Left ventricle myocardium superior (tissue), 1 donor: ENCODE measurements at regions not wholly inside any gene's neighbourhood (a gene's known extent, or its start where the extent isn't known, plus 50 kb on each side); places are given as distances from the start of the nearest gene placed in this dataset.

Experiments used
- ATAC-seq: fragments of 200-7000 bp; cut with Tn5 transposase; one replicate; pipeline ENCODE4 v1.9.1; 2020; ENCODE audit warnings: mild to moderate bottlenecking, moderate library complexity
- DNase-seq: peaks from one replicate; pipeline ENCODE4 v3.0.0-alpha.2; 2020
- intact Hi-C: fragments of 100-400 bp; cut with micrococcal nuclease; formaldehyde crosslinking; loops from one replicate; pipeline ENCODE4 v1.11.0; 2022
- donor health status: DM: no; HTN: yes; CAD: no; lungs with severe emphysema.

- DNase-seq (no peak), ATAC-seq (no peak)
- intact Hi-C loops: no loop called here
Measured at GRCh38 chr4:14064984-14065383, 437.5 kb upstream of the BOD1L1 start.

- DNase-seq: no peak
- no peak for ATAC-seq
- intact Hi-C loops: no loop called here
Measured at GRCh38 chr4:14065406-14065805, 437.9 kb upstream of the BOD1L1 start.

DNA sequence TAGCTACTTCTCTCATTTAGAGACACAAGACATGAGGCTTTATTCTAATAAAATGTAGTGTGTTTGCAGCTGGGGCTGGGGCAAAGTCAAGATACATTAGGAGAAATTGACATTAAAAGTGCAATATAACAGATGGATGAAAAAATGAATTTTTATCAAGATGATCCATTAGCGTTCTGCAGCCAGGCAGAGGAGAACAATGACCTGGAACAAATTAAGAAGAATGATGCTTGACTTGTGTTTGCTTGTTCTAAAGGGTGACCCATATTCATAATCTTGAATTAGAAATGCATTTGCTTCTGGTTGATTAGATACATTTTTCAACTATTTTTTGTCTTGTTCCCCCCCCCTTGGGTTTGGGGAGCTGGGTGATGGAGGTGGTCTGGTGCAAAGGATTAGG is 439.5 kb upstream of the BOD1L1 start:
- DNase-seq (no peak), ATAC-seq (no peak)
- intact Hi-C loops: no loop called here

DNA sequence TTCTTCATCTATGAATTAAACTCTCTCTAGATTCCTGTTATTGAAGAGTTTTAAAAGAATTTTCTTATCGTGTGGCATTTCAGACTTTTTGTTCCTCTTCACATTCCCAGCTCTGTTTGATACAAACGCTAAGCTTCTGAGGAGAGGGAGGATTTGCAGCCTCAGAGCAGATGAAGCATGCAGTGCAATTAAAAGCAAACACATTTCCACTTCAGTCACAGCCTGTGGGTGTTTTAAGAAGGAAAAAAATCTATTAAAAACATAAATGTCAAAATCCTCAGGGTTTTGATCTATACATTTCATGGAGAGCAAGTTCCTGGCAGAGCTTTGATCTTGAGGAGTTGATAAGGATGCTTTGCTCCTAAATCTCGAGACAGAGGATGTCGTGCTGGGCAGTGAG is 442.4 kb upstream of the BOD1L1 start:
- ATAC-seq (no peak), DNase-seq (no peak)
- intact Hi-C loops: no loop called here

- no peak for DNase-seq
- intact Hi-C loops: no loop called here
- no peak for ATAC-seq
Measured at GRCh38 chr4:14070289-14070880, 442.9 kb upstream of the BOD1L1 start.

GRCh38 chr4:14072506-14072905 is 445.0 kb upstream of the BOD1L1 start:
- intact Hi-C loops: no loop called here
- no peak for DNase-seq
- ATAC-seq: no peak

DNA sequence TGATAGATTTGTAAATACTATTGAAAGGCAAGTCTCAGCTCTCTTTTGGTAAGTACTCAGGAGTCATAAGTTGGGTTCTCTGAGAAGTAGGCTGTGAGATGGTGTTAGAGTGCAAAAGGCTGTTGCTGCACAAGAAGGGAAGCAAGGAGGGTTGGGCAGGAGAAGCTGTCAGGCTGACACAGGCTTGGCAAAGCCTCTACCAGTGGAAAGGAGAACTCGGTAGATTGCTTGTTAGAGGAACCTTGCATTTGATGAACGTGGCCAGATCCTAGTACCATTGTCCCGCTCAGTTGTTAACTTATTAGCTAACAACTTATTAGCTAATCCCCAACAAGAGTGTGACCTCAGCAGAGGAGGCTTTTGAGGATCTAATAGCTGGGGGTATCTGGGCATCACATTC is 449.3 kb upstream of the BOD1L1 start:
- intact Hi-C loops: no loop called here
- ATAC-seq (no peak), DNase-seq (no peak)

DNA sequence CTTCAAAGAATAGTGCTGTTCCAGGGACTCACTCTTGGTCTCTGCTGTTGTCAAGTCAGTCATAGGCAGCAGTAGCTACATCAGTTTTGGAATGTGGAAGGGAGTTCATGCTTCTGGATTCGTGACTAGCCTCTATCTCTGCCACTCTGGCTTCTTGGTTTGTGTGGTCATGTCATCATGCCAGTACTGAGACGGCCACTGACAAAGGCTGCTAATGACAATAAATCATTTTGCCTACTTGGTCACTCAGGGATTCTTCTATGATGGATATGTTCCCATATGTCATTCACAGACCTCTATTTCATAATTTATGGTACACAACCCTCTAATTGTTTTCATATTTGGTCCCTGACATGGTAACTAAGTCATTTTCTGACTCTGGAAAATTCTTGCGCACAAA is 450.8 kb upstream of the BOD1L1 start:
- intact Hi-C loops: no loop called here
- ATAC-seq (no peak), DNase-seq (no peak)

DNA sequence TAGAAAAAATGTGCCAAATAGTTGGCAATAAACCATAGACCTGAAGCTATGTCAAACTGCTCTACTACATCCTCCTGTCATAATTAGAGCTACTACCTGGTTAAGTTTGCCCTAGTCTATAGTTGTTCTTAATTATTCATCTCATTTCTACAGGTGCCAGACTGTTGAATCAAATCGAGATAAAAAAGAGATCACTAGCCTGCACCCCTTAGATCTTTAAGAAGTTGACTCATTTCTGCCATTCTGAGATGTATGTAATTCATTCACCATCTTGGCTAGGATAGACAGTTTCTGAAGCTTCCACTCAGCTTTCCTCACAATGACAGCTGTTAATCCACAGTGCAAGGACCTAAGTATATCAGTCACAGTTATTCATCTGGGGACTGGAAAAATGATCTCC is 452.1 kb upstream of the BOD1L1 start:
- no peak for DNase-seq
- ATAC-seq: no peak
- intact Hi-C loops: no loop called here

- DNase-seq: no peak
- intact Hi-C loops: no loop called here
- no peak for ATAC-seq
Measured at GRCh38 chr4:14083150-14083549, 455.6 kb upstream of the BOD1L1 start.

- intact Hi-C loops: no loop called here
- no peak for ATAC-seq
- no peak for DNase-seq
Measured at GRCh38 chr4:14084598-14084997, 457.1 kb upstream of the BOD1L1 start.

- ATAC-seq: no peak
- DNase-seq: no peak
- intact Hi-C loops: no loop called here
Measured at GRCh38 chr4:14087459-14087858, 459.9 kb upstream of the BOD1L1 start.

DNA sequence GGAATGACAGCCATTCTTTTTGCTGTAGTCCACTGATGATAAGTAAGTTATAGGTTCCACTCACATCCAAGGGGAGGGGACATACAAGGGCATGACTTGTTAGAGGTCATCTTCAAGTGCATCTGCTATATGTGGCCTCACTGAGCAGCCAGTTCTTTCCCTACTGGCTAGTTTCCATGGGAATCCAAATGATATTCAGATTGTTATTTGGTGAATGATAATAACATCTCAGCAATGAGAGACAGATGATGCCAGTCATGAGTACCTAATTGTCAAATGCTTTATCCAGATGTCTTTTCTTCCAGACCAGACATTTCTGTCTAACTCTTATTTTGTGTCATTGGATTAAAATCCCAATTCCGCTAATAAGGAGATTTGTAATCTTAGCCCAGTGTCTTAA is 460.4 kb upstream of the BOD1L1 start:
- ATAC-seq (no peak), DNase-seq (no peak)
- intact Hi-C loops: no loop called here

- DNase-seq: no peak
- intact Hi-C loops: no loop called here
- ATAC-seq: no peak
Measured at GRCh38 chr4:14091531-14091930, 464.0 kb upstream of the BOD1L1 start.

- ATAC-seq (no peak), DNase-seq (no peak)
- intact Hi-C loops: no loop called here
Measured at GRCh38 chr4:14091966-14092365, 464.4 kb upstream of the BOD1L1 start.

DNA sequence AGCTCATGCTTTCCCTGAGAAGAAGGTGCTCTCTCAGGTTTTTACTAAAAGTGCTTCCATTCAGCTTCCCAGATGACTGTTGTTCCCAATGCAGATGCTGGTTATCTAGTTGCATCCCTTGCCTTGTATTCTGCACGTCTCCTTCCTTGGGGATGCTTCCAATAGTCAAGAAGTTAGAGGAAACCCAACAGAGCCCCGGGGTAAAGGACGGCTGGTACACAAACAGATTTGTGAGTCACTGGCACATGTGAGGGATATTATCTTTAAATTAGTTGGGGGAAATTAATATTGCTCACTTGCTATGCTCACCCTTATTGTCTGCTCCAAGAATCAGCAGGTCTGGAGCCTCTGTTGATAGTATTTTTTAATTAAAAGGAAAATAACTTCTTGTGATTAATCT is 465.2 kb upstream of the BOD1L1 start:
- ATAC-seq (no peak), DNase-seq (no peak)
- intact Hi-C loops: no loop called here

DNA sequence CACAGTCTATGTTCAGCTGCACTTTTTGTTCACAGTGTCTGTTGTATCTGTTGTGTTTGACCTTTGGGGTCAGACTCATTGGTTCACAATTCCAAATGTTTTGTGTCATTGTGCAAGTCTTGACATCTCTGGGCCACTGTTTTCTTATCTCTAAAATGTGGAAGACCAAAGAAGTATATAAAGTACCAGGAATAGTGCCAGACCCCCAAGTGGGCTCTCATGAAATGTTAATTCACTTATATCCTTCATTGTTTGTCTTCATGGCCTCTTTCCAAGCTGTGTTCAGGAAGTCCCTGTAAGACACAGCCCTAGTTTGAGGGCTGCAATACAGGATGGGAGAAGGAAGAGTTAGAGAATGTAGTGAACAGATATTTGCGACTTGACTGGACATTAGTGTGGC is 468.3 kb upstream of the BOD1L1 start:
- DNase-seq (no peak), ATAC-seq (no peak)
- intact Hi-C loops: no loop called here

DNA sequence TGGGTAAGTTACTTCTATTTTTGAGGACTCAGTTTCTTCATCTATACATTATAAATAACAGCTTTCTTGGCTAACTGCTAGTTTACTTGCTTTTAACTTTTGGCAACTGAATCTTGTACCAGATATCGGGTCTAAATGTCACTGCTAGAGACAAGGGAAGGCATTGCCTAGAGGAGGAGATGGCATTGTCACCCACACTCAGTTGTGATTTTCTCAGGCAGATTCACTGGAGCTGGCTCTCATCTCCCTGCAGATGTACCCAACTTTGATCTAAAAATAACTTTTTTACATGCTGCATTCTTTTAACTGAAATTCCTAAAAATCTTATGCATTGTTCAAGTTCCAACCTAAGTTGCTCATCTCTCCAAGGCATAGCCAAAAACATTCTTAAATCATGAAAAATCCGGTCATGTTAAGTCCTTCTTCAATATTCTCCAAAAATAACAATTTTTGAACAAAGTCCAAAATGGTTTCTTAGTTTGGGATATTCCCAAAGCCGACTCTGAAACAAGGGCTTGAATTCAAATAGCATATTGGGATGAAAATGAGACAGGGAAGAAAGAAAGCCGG is 469.0 kb upstream of the BOD1L1 start:
- DNase-seq: no peak
- ATAC-seq: no peak
- intact Hi-C loops: no loop called here

- no peak for DNase-seq
- no peak for ATAC-seq
- intact Hi-C loops: no loop called here
Measured at GRCh38 chr4:14100349-14100748, 472.8 kb upstream of the BOD1L1 start.

GRCh38 chr4:14110407-14110806 is 482.9 kb upstream of the BOD1L1 start:
- intact Hi-C loops: no loop called here

GRCh38 chr4:14111730-14112181 is 484.2 kb upstream of the BOD1L1 start:
- DNase-seq: no peak
- ATAC-seq: no peak
- intact Hi-C loops: no loop called here

More at GRCh38 chr4:14110407-14110806, 482.9 kb upstream of the BOD1L1 start:
- no peak for DNase-seq
- ATAC-seq: no peak

DNA sequence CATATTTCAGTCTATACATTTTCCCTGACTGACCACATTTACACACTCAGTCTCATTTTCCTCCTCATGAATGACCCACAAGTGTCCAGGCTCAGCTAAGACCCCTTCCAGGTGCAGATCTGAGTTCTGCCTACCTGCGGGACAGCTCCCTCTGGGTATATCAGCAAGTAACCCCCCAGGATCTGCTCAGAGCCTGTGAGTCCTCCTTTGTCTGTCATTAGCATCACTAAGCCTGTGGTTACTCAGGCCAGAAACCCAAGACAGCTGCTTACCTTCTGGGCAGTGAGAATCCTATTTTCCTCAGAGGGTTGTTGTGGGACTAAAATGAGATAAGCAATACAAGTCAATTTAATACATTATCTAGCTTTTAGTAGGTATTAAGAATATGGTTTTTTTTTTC is 487.6 kb upstream of the BOD1L1 start:
- intact Hi-C loops: no loop called here
- DNase-seq (no peak), ATAC-seq (no peak)
